Heart right ventricle (tissue), 16 donors: ENCODE measurements at regions not wholly inside any gene's neighbourhood (a gene's known extent, or its start where the extent isn't known, plus 50 kb on each side); places are given as distances from the start of the nearest gene placed in this dataset.

ENCODE experiments used
- ATAC-seq, 8 donors: fragments of 200-7000 bp; cut with Tn5 transposase; one replicate each; pipeline ENCODE4 v1.9.1; 2020; ENCODE audit warnings: mild to moderate bottlenecking in 8 of 8, moderate library complexity in 8 of 8, moderate number of reproducible peaks in 1 of 8
- DNase-seq, 2 donors: peaks; one replicate each; pipeline ENCODE4 v3.0.0-alpha.2; 2020
- H3K27ac ChIP-seq, 10 donors: fragments of 200-600 bp; sonication (generic) in 2 of 10; one replicate each; pipeline versions ENCODE4 v1.5.0 to v1.8.0; 2020 to 2022; ENCODE audit warnings: mild to moderate bottlenecking in 3 of 10
- H3K27me3 ChIP-seq, 7 donors: fragments of 200-600 bp; one replicate each; pipeline ENCODE4 v1.8.0; 2021 to 2022; ENCODE audit warnings: mild to moderate bottlenecking in 2 of 7
- H3K36me3 ChIP-seq, 9 donors: fragments of 200-600 bp; sonication (generic) in 1 of 9; one replicate each; pipeline versions ENCODE4 v1.5.0 to v1.8.0; 2020 to 2022; ENCODE audit warnings: mild to moderate bottlenecking in 2 of 9
- H3K4me1 ChIP-seq, 9 donors: fragments of 200-600 bp; sonication (generic) in 1 of 9; one replicate each; pipeline versions ENCODE4 v1.5.0 to v1.8.0; 2020 to 2022; ENCODE audit warnings: mild to moderate bottlenecking in 4 of 9
- H3K4me3 ChIP-seq, 10 donors: fragments of 200-600 bp; sonication (generic) in 2 of 10; one replicate each; pipeline versions ENCODE4 v1.5.0 to v1.8.0; 2020 to 2022; ENCODE audit warnings: mild to moderate bottlenecking in 7 of 10, moderate library complexity in 2 of 10
- H3K9me3 ChIP-seq, 11 donors: fragments of 200-600 bp in 10 of 11; sonication (generic) in 2 of 11; one replicate each; pipeline versions ENCODE4 v1.5.0 to v1.8.0; 2013 to 2022; ENCODE audit warnings: mild to moderate bottlenecking in 2 of 11, control low read depth in 1 of 11, moderate library complexity in 1 of 11
- CTCF ChIP-seq, 9 donors: fragments of 200-600 bp; sonication (generic) in 2 of 9; IDR thresholded peaks; one replicate each; pipeline versions ENCODE4 v1.5.0 to v1.8.0; 2021 to 2022; ENCODE audit warnings: antibody characterized with exemption in 9 of 9, mild to moderate bottlenecking in 5 of 9, moderate library complexity in 1 of 9
- WGBS, 2 donors: extraction: QIAGEN DNeasy Blood & Tissue Kit; methylation state at CpG; one replicate each; pipeline ENCODE4 v1.1.7; 2013; ENCODE audit warnings: inconsistent platforms in 1 of 2; 5-methylcytosine and 5-hydroxymethylcytosine counted together
- intact Hi-C, 10 donors: fragments of 100-400 bp; cut with DNase I; formaldehyde crosslinking; loops; one replicate each; pipeline versions ENCODE4 v1.11.1 to v1.14.2; 2022
- donor health status: Arrhythmogenic right ventricular cardiomyopathy.
- donor health status: ischemic (EF 13 %, LVEDD 7.1; RV severe dilation, severe dysfunction).
- donor health status: healthy with polysubstance abuse.
- donor health status: DM: no; HTN: yes; CAD: no.
- donor health status: DM: no; HTN: no; CAD: no.
- donor health status: ischemic (EF 25% LVEDD 6.9; RV normal size, moderate dysfunction).
- donor health status: ischemic (EF 25% LVEDD 5.7; RV mildly dilated, moderate dysfunction).
- donor health status: healthy.
- donor health status: DM: yes; HTN: yes; CAD: no.
- donor health status: Ischemic cardiomyopathy.
- donor health status: ischemic (EF 35%, LVEDD 5.7; RV mildly dilated, moderate dysfunction).
- donor health status: nonischemic (EF 11% LVEDD 7.7; RV severe dilation, severe dysfunction).
- donor health status: DM: yes; HTN: yes; CAD: no.
- donor health status: PGD.
- donor health status: ischemic (EF 29% LVEDD 5.4; RV normal size, mild dysfunction).
- donor health status: nonischemic (EF 23%, LVEDD 6.1; RV moderate dilation, normal function).

GRCh38 chr7:95669513-95669912 lies 73.2 kb upstream of the PDK4 start:
- H3K4me3 ChIP-seq, result no peak overlapping the region
- no peaks in the 10 kb centered on the region for H3K9me3 ChIP-seq
- ATAC-seq, result peak in 1 of 8 donors; percentile 50
- 88 to 91% methylated on average over 2 of the region's 2 CpGs for WGBS, 2 donors
- no peak overlapping the region for H3K27ac ChIP-seq
- no peaks in the 10 kb centered on the region for H3K4me1 ChIP-seq
- no peak for DNase-seq
- H3K27me3 ChIP-seq, result no peaks in the 10 kb centered on the region
- TF ChIP-seq CTCF (IDR thresholded peaks at IDR 0.05), result no peak
- no peaks in the 10 kb centered on the region for H3K36me3 ChIP-seq
- intact Hi-C loops, result no loop called here

- no peak overlapping the region for H3K27ac ChIP-seq
- no peak for TF ChIP-seq CTCF (IDR thresholded peaks at IDR 0.05)
- peaks cover 0 to 2% (median 0%) of the 10 kb centered on the region in 11 donors for H3K9me3 ChIP-seq
- 95 to 98% methylated on average over 4 of the region's 4 CpGs for WGBS, 2 donors
- ATAC-seq, result peak in 1 of 8 donors; percentile 25
- no peaks in the 10 kb centered on the region for H3K4me1 ChIP-seq
- no peaks in the 10 kb centered on the region for H3K27me3 ChIP-seq
- intact Hi-C loops, result no loop called here
- H3K4me3 ChIP-seq, result no peak overlapping the region
- no peak for DNase-seq
- H3K36me3 ChIP-seq, result no peaks in the 10 kb centered on the region
Measured at GRCh38 chr7:95668504-95669018, 72.2 kb upstream of the PDK4 start.

GRCh38 chr7:95662987-95663386 lies 66.7 kb upstream of the PDK4 start:
- WGBS, 2 donors, result 73% methylated on average over 1 of the region's 1 CpG
- H3K27me3 ChIP-seq, result no peaks in the 10 kb centered on the region
- peaks cover 0 to 23% (median 0%) of the 10 kb centered on the region in 11 donors for H3K9me3 ChIP-seq
- no peak for TF ChIP-seq CTCF (IDR thresholded peaks at IDR 0.05)
- intact Hi-C loops, result no loop called here
- H3K4me3 ChIP-seq, result no peak overlapping the region
- H3K27ac ChIP-seq, result no peak overlapping the region
- H3K4me1 ChIP-seq, result peaks cover 0 to 6% (median 0%) of the 10 kb centered on the region in 9 donors
- ATAC-seq (no peak), DNase-seq (no peak)
- H3K36me3 ChIP-seq, result no peaks in the 10 kb centered on the region

GRCh38 chr7:95660023-95660434 lies 63.7 kb upstream of the PDK4 start:
- Histone ChIP-seq H3K4me3 (no peak overlapping the region), H3K27me3 (no peaks in the 10 kb centered on the region), H3K4me1 (peaks cover 0 to 6% (median 0%) of the 10 kb centered on the region in 9 donors), H3K36me3 (no peaks in the 10 kb centered on the region), H3K27ac (peak overlapping the region in 1 of 10 donors; percentile 15), H3K9me3 (peaks cover 0 to 23% (median 0%) of the 10 kb centered on the region in 11 donors)
- peak in 6 of 8 donors; percentile 34 to 96 (median 92) for ATAC-seq
- 42 to 61% methylated on average over 3 of the region's 3 CpGs for WGBS, 2 donors
- no peak for DNase-seq
- TF ChIP-seq CTCF (IDR thresholded peaks at IDR 0.05), result no peak
- intact Hi-C loops, result loop anchor here in 1 of 10 donors (2.0 kb wide), 1 partner anchor 31 kb away; no protein-coding TSS in a partner anchor
